ENCODE measurements at regions not wholly inside any gene's neighbourhood (a gene's known extent, or its start where the extent isn't known, plus 50 kb on each side); places are given as distances from the start of the nearest gene placed in this dataset.

GRCh38 chr5:159402856-159403255 lies 72.6 kb upstream of the IL12B start:
- TF ChIP-seq CTCF (IDR thresholded peaks at IDR 0.05), result no peak
- no peak for TF ChIP-seq POLR2A (IDR thresholded peaks at IDR 0.05)

Measured in gastroesophageal sphincter (tissue), 3 donors.